ENCODE measurements at regions not wholly inside any gene's neighbourhood (a gene's known extent, or its start where the extent isn't known, plus 50 kb on each side); places are given as distances from the start of the nearest gene placed in this dataset.

GRCh38 chrX:137362583-137362982 lies 203.3 kb upstream of the ZIC3 start:
- no peak for TF ChIP-seq CTCF (conservative IDR thresholded peaks at IDR 0.05; ENCODE audit: low read depth, low read length)
- no peak for TF ChIP-seq EZH2 (IDR thresholded peaks at IDR 0.05; ENCODE audit: borderline replicate concordance, low read depth, low read length, poor library complexity, severe bottlenecking)

Data from A673 (cell line).